Central memory CD8-positive, alpha-beta T cell (primary cell): ENCODE measurements at regions not wholly inside any gene's neighbourhood (a gene's known extent, or its start where the extent isn't known, plus 50 kb on each side); places are given as distances from the start of the nearest gene placed in this dataset.

Experiments used
- ATAC-seq: fragments of 150-1000 bp; cut with Tn5 transposase; replicated peaks from 2 replicates; pipeline ENCODE4 v1.10.0; 2022; ENCODE audit warnings: mild to moderate bottlenecking, moderate FRiP score, moderate number of reproducible peaks; ENCODE audit not compliant: poor library complexity, severe bottlenecking; ENCODE audit errors: extremely low read depth
- DNase-seq, 2 donors: peaks; one replicate each; pipeline ENCODE4 v3.0.0; 2021; ENCODE audit warnings: low spot score in 2 of 2
- H3K27ac Mint-ChIP-seq: one replicate; pipeline ENCODE4 v1.8.0; 2022; ENCODE audit warnings: low read depth, mild to moderate bottlenecking, moderate library complexity, mixed read lengths
- H3K27me3 Mint-ChIP-seq: one replicate; pipeline ENCODE4 v1.8.0; 2022; ENCODE audit warnings: mixed read lengths
- H3K36me3 Mint-ChIP-seq: one replicate; pipeline ENCODE4 v1.8.0; 2022; ENCODE audit warnings: mild to moderate bottlenecking, moderate library complexity, mixed read lengths; ENCODE audit not compliant: insufficient read depth
- H3K4me1 Mint-ChIP-seq: one replicate; pipeline ENCODE4 v1.8.0; 2022; ENCODE audit warnings: mixed read lengths
- H3K4me3 Mint-ChIP-seq: one replicate; pipeline ENCODE4 v1.8.0; 2022; ENCODE audit warnings: mild to moderate bottlenecking, moderate library complexity, mixed read lengths
- H3K9me3 Mint-ChIP-seq: one replicate; pipeline ENCODE4 v1.8.0; 2022; ENCODE audit warnings: mixed read lengths

- no peak overlapping the region for H3K4me3 Mint-ChIP-seq
- no peak for ATAC-seq
- no peak for DNase-seq
- H3K4me1 Mint-ChIP-seq = no peaks in the 10 kb centered on the region
- H3K27me3 Mint-ChIP-seq = no peaks in the 10 kb centered on the region
- H3K36me3 Mint-ChIP-seq = no peaks in the 10 kb centered on the region
- no peaks in the 10 kb centered on the region for H3K9me3 Mint-ChIP-seq
- no peak overlapping the region for H3K27ac Mint-ChIP-seq
Measured at GRCh38 chr5:6862306-6862705, 149.1 kb downstream of the TENT4A start.

- no peaks in the 10 kb centered on the region for H3K36me3 Mint-ChIP-seq
- H3K9me3 Mint-ChIP-seq = no peaks in the 10 kb centered on the region
- no peak overlapping the region for H3K27ac Mint-ChIP-seq
- DNase-seq (no peak), ATAC-seq (no peak)
- H3K27me3 Mint-ChIP-seq = no peaks in the 10 kb centered on the region
- H3K4me3 Mint-ChIP-seq = no peak overlapping the region
- H3K4me1 Mint-ChIP-seq = no peaks in the 10 kb centered on the region
Measured at GRCh38 chr5:6867712-6868111, 154.5 kb downstream of the TENT4A start.

GRCh38 chr5:6868171-6868570 lies 154.9 kb downstream of the TENT4A start:
- no peaks in the 10 kb centered on the region for H3K36me3 Mint-ChIP-seq
- H3K9me3 Mint-ChIP-seq = no peaks in the 10 kb centered on the region
- ATAC-seq (no peak), DNase-seq (no peak)
- H3K4me1 Mint-ChIP-seq = no peaks in the 10 kb centered on the region
- H3K4me3 Mint-ChIP-seq = no peak overlapping the region
- no peak overlapping the region for H3K27ac Mint-ChIP-seq
- no peaks in the 10 kb centered on the region for H3K27me3 Mint-ChIP-seq

GRCh38 chr5:6868575-6869215 lies 155.5 kb downstream of the TENT4A start:
- H3K9me3 Mint-ChIP-seq = no peaks in the 10 kb centered on the region
- H3K4me1 Mint-ChIP-seq = no peaks in the 10 kb centered on the region
- no peak overlapping the region for H3K27ac Mint-ChIP-seq
- no peaks in the 10 kb centered on the region for H3K27me3 Mint-ChIP-seq
- no peak for DNase-seq
- H3K36me3 Mint-ChIP-seq = no peaks in the 10 kb centered on the region
- no peak for ATAC-seq
- no peak overlapping the region for H3K4me3 Mint-ChIP-seq

- H3K4me1 Mint-ChIP-seq = no peaks in the 10 kb centered on the region
- DNase-seq = no peak
- no peak overlapping the region for H3K27ac Mint-ChIP-seq
- no peaks in the 10 kb centered on the region for H3K9me3 Mint-ChIP-seq
- no peaks in the 10 kb centered on the region for H3K36me3 Mint-ChIP-seq
- H3K4me3 Mint-ChIP-seq = no peak overlapping the region
- H3K27me3 Mint-ChIP-seq = no peaks in the 10 kb centered on the region
- no peak for ATAC-seq
Measured at GRCh38 chr5:6869677-6870076, 156.4 kb downstream of the TENT4A start.

GRCh38 chr5:6872441-6873160 lies 159.4 kb downstream of the TENT4A start:
- no peak for DNase-seq
- H3K27me3 Mint-ChIP-seq = no peaks in the 10 kb centered on the region
- no peak overlapping the region for H3K27ac Mint-ChIP-seq
- no peaks in the 10 kb centered on the region for H3K4me1 Mint-ChIP-seq
- no peaks in the 10 kb centered on the region for H3K9me3 Mint-ChIP-seq
- no peaks in the 10 kb centered on the region for H3K36me3 Mint-ChIP-seq
- no peak overlapping the region for H3K4me3 Mint-ChIP-seq
- no peak for ATAC-seq

- H3K4me1 Mint-ChIP-seq = no peaks in the 10 kb centered on the region
- H3K27me3 Mint-ChIP-seq = no peaks in the 10 kb centered on the region
- no peak for DNase-seq
- ATAC-seq = no peak
- no peak overlapping the region for H3K27ac Mint-ChIP-seq
- no peaks in the 10 kb centered on the region for H3K9me3 Mint-ChIP-seq
- no peak overlapping the region for H3K4me3 Mint-ChIP-seq
- H3K36me3 Mint-ChIP-seq = no peaks in the 10 kb centered on the region
Measured at GRCh38 chr5:6873359-6873758, 160.1 kb downstream of the TENT4A start.

GRCh38 chr5:6875376-6875775 lies 162.1 kb downstream of the TENT4A start:
- no peak for ATAC-seq
- H3K27me3 Mint-ChIP-seq = peaks cover 9% of the 10 kb centered on the region
- no peak overlapping the region for H3K4me3 Mint-ChIP-seq
- no peaks in the 10 kb centered on the region for H3K36me3 Mint-ChIP-seq
- H3K4me1 Mint-ChIP-seq = no peaks in the 10 kb centered on the region
- no peaks in the 10 kb centered on the region for H3K9me3 Mint-ChIP-seq
- no peak overlapping the region for H3K27ac Mint-ChIP-seq
- no peak for DNase-seq

GRCh38 chr5:6877986-6878828 lies 165.0 kb downstream of the TENT4A start:
- Mint-ChIP-seq H3K27ac (no peak overlapping the region), H3K27me3 (peaks cover 9% of the 10 kb centered on the region), H3K4me3 (no peak overlapping the region), H3K36me3 (no peaks in the 10 kb centered on the region), H3K4me1 (no peaks in the 10 kb centered on the region), H3K9me3 (no peaks in the 10 kb centered on the region)
- DNase-seq = no peak
- no peak for ATAC-seq

GRCh38 chr5:6885581-6885980 lies 172.3 kb downstream of the TENT4A start:
- Mint-ChIP-seq H3K27me3 (no peaks in the 10 kb centered on the region), H3K9me3 (peaks cover 11% of the 10 kb centered on the region), H3K36me3 (no peaks in the 10 kb centered on the region), H3K27ac (no peak overlapping the region), H3K4me1 (no peaks in the 10 kb centered on the region), H3K4me3 (no peak overlapping the region)
- DNase-seq = no peak
- no peak for ATAC-seq

- H3K36me3 Mint-ChIP-seq = no peaks in the 10 kb centered on the region
- H3K4me1 Mint-ChIP-seq = no peaks in the 10 kb centered on the region
- H3K9me3 Mint-ChIP-seq = peaks cover 11% of the 10 kb centered on the region
- H3K27ac Mint-ChIP-seq = no peak overlapping the region
- ATAC-seq (no peak), DNase-seq (no peak)
- no peaks in the 10 kb centered on the region for H3K27me3 Mint-ChIP-seq
- H3K4me3 Mint-ChIP-seq = no peak overlapping the region
Measured at GRCh38 chr5:6886866-6887265, 173.6 kb downstream of the TENT4A start.

- ATAC-seq (no peak), DNase-seq (no peak)
- Mint-ChIP-seq H3K36me3 (no peaks in the 10 kb centered on the region), H3K4me1 (no peaks in the 10 kb centered on the region), H3K27me3 (no peaks in the 10 kb centered on the region), H3K4me3 (no peak overlapping the region), H3K27ac (no peak overlapping the region), H3K9me3 (peaks cover 18% of the 10 kb centered on the region)
Measured at GRCh38 chr5:6889030-6889429, 175.8 kb downstream of the TENT4A start.

- ATAC-seq (no peak), DNase-seq (no peak)
- Mint-ChIP-seq H3K4me3 (no peak overlapping the region), H3K27ac (no peak overlapping the region), H3K27me3 (peaks cover 10% of the 10 kb centered on the region), H3K9me3 (no peaks in the 10 kb centered on the region), H3K36me3 (no peaks in the 10 kb centered on the region), H3K4me1 (no peaks in the 10 kb centered on the region)
Measured at GRCh38 chr5:6899221-6899620, 186.0 kb downstream of the TENT4A start.
